ENCODE measurements at regions not wholly inside any gene's neighbourhood (a gene's known extent, or its start where the extent isn't known, plus 50 kb on each side); places are given as distances from the start of the nearest gene placed in this dataset.

- TF ChIP-seq CTCF (conservative IDR thresholded peaks at IDR 0.05; ENCODE audit: low read length) (no peak), EZH2phosphoT487 (IDR thresholded peaks at IDR 0.05; ENCODE audit: borderline replicate concordance) (no peak)
These were observed 101.7 kb downstream of the CYB561 start for GRCh38 chr17:63344383-63344782.
